ENCODE measurements at regions not wholly inside any gene's neighbourhood (a gene's known extent, or its start where the extent isn't known, plus 50 kb on each side); places are given as distances from the start of the nearest gene placed in this dataset.

- H3K36me3 Mint-ChIP-seq (ENCODE audit: low read depth) = no peaks in the 10 kb centered on the region
- POLR2A ChIA-PET = no interaction called here
- peaks cover 3% of the 10 kb centered on the region for H3K27me3 Mint-ChIP-seq (ENCODE audit: low read depth)
- H3K4me3 Mint-ChIP-seq = no peak overlapping the region
- DNase-seq (no peak), ATAC-seq (no peak)
- no peaks in the 10 kb centered on the region for H3K4me1 Mint-ChIP-seq (ENCODE audit: low read depth)
- CTCF ChIA-PET = no interaction called here
- H3K27ac Mint-ChIP-seq = no peak overlapping the region
- H3K9me3 Mint-ChIP-seq (ENCODE audit: insufficient read depth) = no peaks in the 10 kb centered on the region
These were observed 216.9 kb upstream of the ARHGAP20 start for GRCh38 chr11:110929129-110929528.

GRCh38 chr11:110928391-110928790 lies 216.2 kb upstream of the ARHGAP20 start:
- ATAC-seq = no peak
- Mint-ChIP-seq H3K36me3 (ENCODE audit: low read depth) (no peaks in the 10 kb centered on the region), H3K4me3 (no peak overlapping the region), H3K9me3 (ENCODE audit: insufficient read depth) (no peaks in the 10 kb centered on the region), H3K4me1 (ENCODE audit: low read depth) (no peaks in the 10 kb centered on the region), H3K27ac (no peak overlapping the region), H3K27me3 (ENCODE audit: low read depth) (peaks cover 3% of the 10 kb centered on the region)
- CTCF ChIA-PET = no interaction called here
- no peak for DNase-seq
- POLR2A ChIA-PET = no interaction called here

DNA sequence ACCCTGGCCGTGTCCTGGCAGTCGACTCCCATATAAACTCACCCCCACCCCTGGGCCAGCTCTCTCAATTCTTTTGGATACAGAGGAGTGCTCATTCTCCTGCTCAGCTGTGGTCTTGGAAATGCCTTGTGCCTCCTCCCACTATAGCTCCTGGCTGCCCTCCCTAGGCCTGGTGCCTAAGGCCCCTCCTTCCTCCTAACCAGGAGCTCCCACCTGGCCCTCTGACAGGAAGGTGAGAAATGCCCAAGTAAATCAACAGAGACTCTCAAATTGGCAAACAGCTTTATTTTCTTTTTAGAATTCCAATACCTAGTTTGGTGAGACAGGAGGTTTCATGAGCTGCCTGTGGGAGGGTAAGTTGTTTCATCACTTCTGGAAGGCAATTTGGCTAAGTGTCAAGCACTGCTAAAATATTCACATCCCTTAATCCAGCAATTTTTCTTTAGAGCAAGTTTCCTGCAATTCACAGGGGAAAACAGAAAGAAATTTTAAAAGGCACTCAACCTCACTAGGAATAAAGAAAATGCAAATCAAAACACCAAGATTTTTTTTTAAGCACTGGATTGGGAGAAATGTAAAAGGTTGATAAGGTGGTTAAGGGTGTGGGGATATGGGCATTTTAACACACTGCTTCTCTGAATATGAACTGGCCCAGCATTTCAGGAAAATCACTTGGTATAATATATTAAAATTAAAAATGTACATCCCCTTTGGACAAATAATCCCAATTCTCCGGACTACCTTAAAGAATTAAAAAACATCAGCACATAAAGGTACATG lies 209.7 kb upstream of the ARHGAP20 start:
- H3K36me3 Mint-ChIP-seq (ENCODE audit: low read depth) = no peaks in the 10 kb centered on the region
- H3K4me1 Mint-ChIP-seq (ENCODE audit: low read depth) = peaks cover 7% of the 10 kb centered on the region
- ATAC-seq (no peak), DNase-seq (no peak)
- H3K4me3 Mint-ChIP-seq = no peak overlapping the region
- H3K27ac Mint-ChIP-seq = no peak overlapping the region
- ChIA-PET CTCF (no interaction called here), POLR2A (no interaction called here)
- no peaks in the 10 kb centered on the region for H3K9me3 Mint-ChIP-seq (ENCODE audit: insufficient read depth)
- peaks cover 3% of the 10 kb centered on the region for H3K27me3 Mint-ChIP-seq (ENCODE audit: low read depth)

- no peaks in the 10 kb centered on the region for H3K36me3 Mint-ChIP-seq (ENCODE audit: low read depth)
- H3K9me3 Mint-ChIP-seq (ENCODE audit: insufficient read depth) = no peaks in the 10 kb centered on the region
These were observed 207.1 kb upstream of the ARHGAP20 start for GRCh38 chr11:110919241-110919922.

GRCh38 chr11:110918351-110918750 lies 206.1 kb upstream of the ARHGAP20 start:
- H3K9me3 Mint-ChIP-seq (ENCODE audit: insufficient read depth) = no peaks in the 10 kb centered on the region
- H3K27ac Mint-ChIP-seq = no peak overlapping the region
- no peaks in the 10 kb centered on the region for H3K36me3 Mint-ChIP-seq (ENCODE audit: low read depth)
- DNase-seq (no peak), ATAC-seq (no peak)
- CTCF ChIA-PET = no interaction called here
- POLR2A ChIA-PET = no interaction called here
- H3K4me1 Mint-ChIP-seq (ENCODE audit: low read depth) = peaks cover 7% of the 10 kb centered on the region
- no peaks in the 10 kb centered on the region for H3K27me3 Mint-ChIP-seq (ENCODE audit: low read depth)
- H3K4me3 Mint-ChIP-seq = no peak overlapping the region

More at GRCh38 chr11:110919241-110919922, 207.1 kb upstream of the ARHGAP20 start:
- no peak for DNase-seq
- Mint-ChIP-seq H3K27me3 (ENCODE audit: low read depth) (no peaks in the 10 kb centered on the region), H3K4me3 (no peak overlapping the region), H3K27ac (no peak overlapping the region), H3K4me1 (ENCODE audit: low read depth) (peaks cover 7% of the 10 kb centered on the region)
- no peak for ATAC-seq
- ChIA-PET POLR2A (no interaction called here), CTCF (no interaction called here)

GRCh38 chr11:110912437-110912836 lies 200.2 kb upstream of the ARHGAP20 start:
- Mint-ChIP-seq H3K27me3 (ENCODE audit: low read depth) (no peaks in the 10 kb centered on the region), H3K4me3 (no peak overlapping the region), H3K36me3 (ENCODE audit: low read depth) (peaks cover 11% of the 10 kb centered on the region), H3K27ac (no peak overlapping the region), H3K9me3 (ENCODE audit: insufficient read depth) (peaks cover 1% of the 10 kb centered on the region), H3K4me1 (ENCODE audit: low read depth) (peaks cover 16% of the 10 kb centered on the region)
- no peak for DNase-seq
- CTCF ChIA-PET = interaction anchor here (0.6 kb wide), 1 partner anchor 14 kb away, joined by 3 read pairs; no protein-coding TSS in a partner anchor
- POLR2A ChIA-PET = no interaction called here
- no peak for ATAC-seq

DNA sequence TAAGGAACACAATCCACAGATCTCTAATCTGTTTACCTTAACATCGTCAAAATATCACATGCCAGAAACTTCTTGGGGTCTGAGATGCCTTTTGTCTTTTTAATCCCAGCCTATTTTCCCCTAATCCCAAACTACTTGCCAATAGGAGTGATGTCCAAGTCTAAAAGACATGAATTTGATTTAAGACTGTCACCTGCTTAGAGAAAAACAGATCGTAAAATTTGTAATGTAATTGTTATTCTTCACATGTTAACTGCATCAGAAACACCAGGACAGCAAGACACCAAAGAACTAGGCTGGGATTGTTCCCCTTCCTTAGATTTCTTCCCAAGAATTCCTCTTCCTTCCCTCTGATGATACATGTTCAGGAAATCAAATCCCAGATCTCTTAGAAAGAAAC lies 198.1 kb upstream of the ARHGAP20 start:
- H3K4me3 Mint-ChIP-seq = no peak overlapping the region
- H3K36me3 Mint-ChIP-seq (ENCODE audit: low read depth) = peaks cover 16% of the 10 kb centered on the region
- no peak for DNase-seq
- H3K9me3 Mint-ChIP-seq (ENCODE audit: insufficient read depth) = peaks cover 6% of the 10 kb centered on the region
- H3K27me3 Mint-ChIP-seq (ENCODE audit: low read depth) = no peaks in the 10 kb centered on the region
- no peak overlapping the region for H3K27ac Mint-ChIP-seq
- ATAC-seq = no peak
- peaks cover 21% of the 10 kb centered on the region for H3K4me1 Mint-ChIP-seq (ENCODE audit: low read depth)
- ChIA-PET CTCF (no interaction called here), POLR2A (interaction anchor here (0.5 kb wide), 1 partner anchor 688 kb away, joined by 3 read pairs; no protein-coding TSS in a partner anchor)

- ChIA-PET POLR2A (no interaction called here), CTCF (no interaction called here)
- ATAC-seq (no peak), DNase-seq (no peak)
- Mint-ChIP-seq H3K36me3 (ENCODE audit: low read depth) (peaks cover 16% of the 10 kb centered on the region), H3K27me3 (ENCODE audit: low read depth) (no peaks in the 10 kb centered on the region), H3K9me3 (ENCODE audit: insufficient read depth) (peaks cover 6% of the 10 kb centered on the region), H3K27ac (no peak overlapping the region), H3K4me3 (no peak overlapping the region), H3K4me1 (ENCODE audit: low read depth) (peaks cover 21% of the 10 kb centered on the region)
These were observed 197.1 kb upstream of the ARHGAP20 start for GRCh38 chr11:110909336-110909735.

- ChIA-PET POLR2A (no interaction called here), CTCF (no interaction called here)
- Mint-ChIP-seq H3K36me3 (ENCODE audit: low read depth) (peaks cover 16% of the 10 kb centered on the region), H3K4me3 (no peak overlapping the region), H3K9me3 (ENCODE audit: insufficient read depth) (peaks cover 6% of the 10 kb centered on the region), H3K27ac (peak overlapping the region; percentile 88), H3K4me1 (ENCODE audit: low read depth) (peaks cover 21% of the 10 kb centered on the region), H3K27me3 (ENCODE audit: low read depth) (no peaks in the 10 kb centered on the region)
- peak; percentile 38 for DNase-seq
- ATAC-seq = peak; percentile 55
These were observed 196.3 kb upstream of the ARHGAP20 start for GRCh38 chr11:110908401-110909105.

DNA sequence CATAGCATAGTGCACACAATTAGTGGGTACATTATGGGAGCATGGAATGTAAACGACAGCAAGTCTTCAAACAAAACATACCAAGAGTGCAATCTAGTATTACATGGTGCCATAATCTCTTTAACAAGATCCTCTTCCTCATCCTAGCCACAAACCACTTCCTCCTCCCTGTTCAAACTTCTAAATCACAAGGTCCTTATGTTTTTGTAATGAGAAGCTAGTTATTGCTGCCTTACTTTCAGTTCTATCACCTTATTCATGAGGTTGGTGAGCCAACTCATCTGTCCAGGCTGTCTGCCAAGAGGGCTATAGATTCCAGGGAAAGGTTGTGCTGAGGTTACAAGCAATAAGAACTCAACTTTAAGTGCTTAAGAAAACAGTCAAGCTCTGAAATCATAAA lies 195.4 kb upstream of the ARHGAP20 start:
- ChIA-PET CTCF (no interaction called here), POLR2A (no interaction called here)
- Mint-ChIP-seq H3K27ac (peak overlapping the region; percentile 88), H3K4me1 (ENCODE audit: low read depth) (peaks cover 21% of the 10 kb centered on the region), H3K4me3 (no peak overlapping the region), H3K27me3 (ENCODE audit: low read depth) (no peaks in the 10 kb centered on the region), H3K36me3 (ENCODE audit: low read depth) (peaks cover 16% of the 10 kb centered on the region), H3K9me3 (ENCODE audit: insufficient read depth) (peaks cover 6% of the 10 kb centered on the region)
- DNase-seq (peak; percentile 62), ATAC-seq (peak; percentile 76)

- H3K4me3 Mint-ChIP-seq = no peak overlapping the region
- CTCF ChIA-PET = no interaction called here
- H3K4me1 Mint-ChIP-seq (ENCODE audit: low read depth) = peaks cover 20% of the 10 kb centered on the region
- no peak for ATAC-seq
- DNase-seq = no peak
- no peak overlapping the region for H3K27ac Mint-ChIP-seq
- POLR2A ChIA-PET = no interaction called here
- peaks cover 6% of the 10 kb centered on the region for H3K9me3 Mint-ChIP-seq (ENCODE audit: insufficient read depth)
- H3K36me3 Mint-ChIP-seq (ENCODE audit: low read depth) = peaks cover 15% of the 10 kb centered on the region
- H3K27me3 Mint-ChIP-seq (ENCODE audit: low read depth) = no peaks in the 10 kb centered on the region
These were observed 191.6 kb upstream of the ARHGAP20 start for GRCh38 chr11:110903830-110904229.

DNA sequence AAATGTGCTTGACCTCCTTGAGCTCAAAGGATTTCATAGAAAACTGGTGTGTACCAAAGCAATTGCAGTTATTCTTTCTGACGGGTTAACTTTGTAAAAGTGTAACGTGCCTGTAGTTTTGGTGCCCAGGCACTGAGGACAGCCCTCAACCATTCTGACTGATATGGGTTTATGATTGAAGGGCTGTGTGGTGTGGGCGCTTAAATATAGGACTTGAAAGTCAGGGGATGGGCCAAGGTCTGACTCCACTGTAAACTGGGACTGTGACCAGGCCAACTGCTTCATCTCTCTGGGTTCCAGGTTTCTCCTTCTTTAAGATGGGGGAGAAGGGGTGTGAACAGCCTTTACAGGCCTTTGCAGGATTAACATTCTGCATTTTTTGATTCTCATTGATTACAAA lies 191.1 kb upstream of the ARHGAP20 start:
- no peaks in the 10 kb centered on the region for H3K27me3 Mint-ChIP-seq (ENCODE audit: low read depth)
- peaks cover 15% of the 10 kb centered on the region for H3K4me1 Mint-ChIP-seq (ENCODE audit: low read depth)
- peaks cover 11% of the 10 kb centered on the region for H3K36me3 Mint-ChIP-seq (ENCODE audit: low read depth)
- no peak overlapping the region for H3K4me3 Mint-ChIP-seq
- ATAC-seq = no peak
- H3K9me3 Mint-ChIP-seq (ENCODE audit: insufficient read depth) = peaks cover 6% of the 10 kb centered on the region
- no peak for DNase-seq
- H3K27ac Mint-ChIP-seq = no peak overlapping the region
- ChIA-PET POLR2A (no interaction called here), CTCF (no interaction called here)
